GM23338 (cell line): ENCODE measurements at regions not wholly inside any gene's neighbourhood (a gene's known extent, or its start where the extent isn't known, plus 50 kb on each side); places are given as distances from the start of the nearest gene placed in this dataset.

Experiments used
- ATAC-seq: fragments of 200-7000 bp; cut with Tn5 transposase; 3 replicates; pipeline ENCODE4 v1.9.1; 2020
- DNase-seq: peaks from one replicate; pipeline ENCODE4 v3.0.0-alpha.2; 2015; ENCODE audit warnings: low spot score
- H2AFZ ChIP-seq: fragments of 200-600 bp; sonication (generic); 2 replicates; pipeline ENCODE4 v1.8.0; 2016; ENCODE audit warnings: antibody characterized with exemption, mild to moderate bottlenecking, moderate library complexity
- H3F3A ChIP-seq: fragments of 200-600 bp; sonication (generic); replicated peaks from 2 replicates; pipeline ENCODE4 v1.8.0; 2017; ENCODE audit warnings: antibody characterized with exemption, mixed run types, low read depth
- H3K27ac ChIP-seq: fragments of 200-600 bp; sonication (generic); 2 replicates; pipeline ENCODE4 v1.6.1; 2016; ENCODE audit warnings: low read depth
- H3K27me3 ChIP-seq: fragments of 200-600 bp; sonication (generic); 2 replicates; pipeline ENCODE4 v1.8.0; 2016; ENCODE audit warnings: mild to moderate bottlenecking, mixed run types, moderate library complexity; ENCODE audit not compliant: insufficient read depth
- H3K36me3 ChIP-seq: fragments of 200-600 bp; sonication (generic); 2 replicates; pipeline ENCODE4 v1.8.0; 2016; ENCODE audit warnings: mild to moderate bottlenecking; ENCODE audit not compliant: insufficient read depth
- H3K4me1 ChIP-seq: fragments of 200-600 bp; sonication (generic); 2 replicates; pipeline ENCODE4 v1.8.0; 2016; ENCODE audit warnings: mild to moderate bottlenecking, moderate library complexity; ENCODE audit not compliant: insufficient read depth
- H3K4me2 ChIP-seq: fragments of 200-600 bp; sonication (generic); 2 replicates; pipeline ENCODE4 v1.7.1; 2017; ENCODE audit warnings: mixed run types
- H3K4me3 ChIP-seq: fragments of 200-600 bp; sonication (generic); 2 replicates; pipeline ENCODE4 v1.6.1; 2016; ENCODE audit warnings: mixed run types
- H3K79me2 ChIP-seq: fragments of 200-600 bp; sonication (generic); replicated peaks from 2 replicates; pipeline ENCODE4 v1.8.0; 2017; ENCODE audit warnings: mild to moderate bottlenecking; ENCODE audit not compliant: insufficient read depth
- H3K9me2 ChIP-seq: fragments of 200-600 bp; sonication (generic); 2 replicates; pipeline ENCODE4 v1.8.0; 2017; ENCODE audit not compliant: insufficient read depth
- H4K20me1 ChIP-seq: fragments of 200-600 bp; sonication (generic); replicated peaks from 2 replicates; pipeline ENCODE4 v1.8.0; 2017; ENCODE audit warnings: mild to moderate bottlenecking; ENCODE audit not compliant: insufficient read depth
- H3K27ac Mint-ChIP-seq: 2 replicates; pipeline ENCODE4 v1.8.0; 2020; ENCODE audit warnings: inconsistent platforms, mild to moderate bottlenecking, moderate library complexity, mixed read lengths
- H3K27me3 Mint-ChIP-seq: 3 replicates; pipeline ENCODE4 v1.8.0; 2022; ENCODE audit warnings: low read depth, mild to moderate bottlenecking, moderate library complexity, mixed read lengths, inconsistent platforms; ENCODE audit not compliant: insufficient read depth, poor library complexity
- H3K36me3 Mint-ChIP-seq: 3 replicates; pipeline ENCODE4 v1.8.0; 2021; ENCODE audit warnings: low read depth, mild to moderate bottlenecking, inconsistent platforms, moderate library complexity, mixed read lengths
- H3K4me1 Mint-ChIP-seq: 3 replicates; pipeline ENCODE4 v1.8.0; 2020; ENCODE audit warnings: mild to moderate bottlenecking, inconsistent platforms, mixed read lengths
- H3K4me3 Mint-ChIP-seq: 3 replicates; pipeline ENCODE4 v1.8.0; 2021; ENCODE audit warnings: moderate library complexity, mild to moderate bottlenecking, inconsistent platforms, mixed read lengths
- H3K9me3 Mint-ChIP-seq: 3 replicates; pipeline ENCODE4 v1.8.0; 2020; ENCODE audit warnings: moderate library complexity, mild to moderate bottlenecking, inconsistent platforms, mixed read lengths
- CREB1 ChIP-seq: fragments of 250-450 bp; sonication (Bioruptor Pico); IDR thresholded peaks from 2 replicates; pipeline ENCODE4 v1.5.0; 2020; ENCODE audit warnings: low read depth, mild to moderate bottlenecking, moderate library complexity
- CTCF ChIP-seq, 2 experiments: fragments of 200-600 bp in 1 of 2; sonication (generic) in 1 of 2; conservative IDR thresholded peaks; 2 replicates each; pipeline versions ENCODE4 v1.5.1 to v1.6.1; 2016 to 2017; ENCODE audit warnings: antibody characterized with exemption in 2 of 2, low read depth in 2 of 2, mild to moderate bottlenecking in 2 of 2, moderate library complexity in 1 of 2
- ETS1 ChIP-seq: IDR thresholded peaks from 2 replicates; pipeline ENCODE4 v1.6.1; 2016; ENCODE audit warnings: antibody characterized with exemption
- EZH2 ChIP-seq: fragments of 200-600 bp; sonication (generic); IDR thresholded peaks from one replicate; pipeline ENCODE4 v1.8.0; 2017; ENCODE audit warnings: antibody characterized with exemption, mild to moderate bottlenecking, low read depth; ENCODE audit not compliant: unreplicated experiment
- EZH2phosphoT487 ChIP-seq: fragments of 200-600 bp; sonication (generic); IDR thresholded peaks from one replicate; pipeline ENCODE4 v1.8.1; 2018; ENCODE audit warnings: antibody characterized with exemption; ENCODE audit not compliant: unreplicated experiment
- JUNB ChIP-seq: IDR thresholded peaks from one replicate; pipeline ENCODE4 v1.6.1; 2016; ENCODE audit warnings: antibody characterized with exemption; ENCODE audit not compliant: unreplicated experiment
- NANOG ChIP-seq: IDR thresholded peaks from 2 replicates; pipeline ENCODE4 v1.6.1; 2016; ENCODE audit warnings: antibody characterized with exemption, borderline replicate concordance
- POLR2AphosphoS5 ChIP-seq: IDR thresholded peaks from 2 replicates; pipeline ENCODE4 v1.6.1; 2016; ENCODE audit warnings: antibody characterized with exemption, low read depth
- STAT1 ChIP-seq: IDR thresholded peaks from one replicate; pipeline ENCODE4 v1.6.1; 2016; ENCODE audit warnings: antibody characterized with exemption; ENCODE audit not compliant: unreplicated experiment
- ZNF114 ChIP-seq: fragments of 250-450 bp; sonication (Bioruptor Pico); IDR thresholded peaks from 2 replicates; pipeline ENCODE4 v1.5.0; 2020; ENCODE audit warnings: mild to moderate bottlenecking, moderate library complexity
- ZNF331 ChIP-seq: fragments of 250-450 bp; sonication (Bioruptor Pico); IDR thresholded peaks from 2 replicates; pipeline ENCODE4 v1.5.0; 2020; ENCODE audit warnings: low read depth, mild to moderate bottlenecking, moderate library complexity
- TF ChIP-seq, protein P1 (sequence below): fragments of 250-450 bp; sonication (Bioruptor Pico); IDR thresholded peaks from 2 replicates; pipeline ENCODE4 v1.5.0; 2020; ENCODE audit warnings: mild to moderate bottlenecking, moderate library complexity
- TF ChIP-seq, protein P2 (sequence below): IDR thresholded peaks from one replicate; pipeline ENCODE4 v1.6.1; 2018; ENCODE audit warnings: antibody characterized with exemption; ENCODE audit not compliant: unreplicated experiment

DNA sequence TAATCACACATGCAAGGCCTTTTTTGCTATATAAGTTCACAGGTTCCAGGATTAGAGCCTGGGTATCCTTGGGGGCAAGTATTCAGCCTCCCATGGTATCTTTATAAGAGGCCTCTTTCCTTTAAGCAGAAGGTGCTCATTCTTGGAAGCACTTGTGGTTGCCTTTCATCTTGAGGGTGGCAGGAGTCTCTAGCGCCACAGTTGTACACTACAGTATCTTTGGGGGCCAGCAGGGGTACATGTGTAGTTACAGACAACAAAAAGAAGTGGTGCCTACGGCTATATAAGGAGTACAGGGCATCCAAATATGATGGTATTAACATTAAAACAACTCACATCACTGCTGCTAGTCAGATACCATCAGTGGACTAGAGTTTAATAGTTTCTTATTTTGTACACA, 62.1 kb downstream of the CCR1 start:
- no peaks in the 10 kb centered on the region for H3K27me3 Mint-ChIP-seq
- DNase-seq: no peak

More for the DNA sequence above, 62.1 kb downstream of the CCR1 start:
- Mint-ChIP-seq H3K4me1 (no peaks in the 10 kb centered on the region), H3K9me3 (no peaks in the 10 kb centered on the region), H3K36me3 (no peaks in the 10 kb centered on the region), H3K4me3 (no peak overlapping the region), H3K27ac (no peak overlapping the region)
- Histone ChIP-seq H3F3A (no peaks in the 10 kb centered on the region), H3K79me2 (no peaks in the 10 kb centered on the region), H3K4me1 (no peaks in the 10 kb centered on the region), H2AFZ (no peak overlapping the region), H4K20me1 (no peaks in the 10 kb centered on the region), H3K4me2 (no peak overlapping the region), H3K36me3 (no peaks in the 10 kb centered on the region), H3K4me3 (no peak overlapping the region), H3K27ac (no peak overlapping the region), H3K9me2 (peaks cover 4% of the 10 kb centered on the region; the same call in 1 of the 2 replicates), H3K27me3 (no peaks in the 10 kb centered on the region)
- ATAC-seq: no peak
- TF ChIP-seq CREB1 (CRISPR knock-in tag) (no peak), ZNF331 (no peak), CTCF (conservative IDR thresholded peaks at IDR 0.05; ENCODE audit: low read depth in 2 of 2) (no peak), ETS1 (no peak), EZH2phosphoT487 (no peak), EZH2 (no peak), POLR2AphosphoS5 (no peak), JUNB (no peak), STAT1 (no peak), ZNF114 (CRISPR knock-in tag) (no peak), NANOG (no peak)
- TF ChIP-seq, protein P1, sequence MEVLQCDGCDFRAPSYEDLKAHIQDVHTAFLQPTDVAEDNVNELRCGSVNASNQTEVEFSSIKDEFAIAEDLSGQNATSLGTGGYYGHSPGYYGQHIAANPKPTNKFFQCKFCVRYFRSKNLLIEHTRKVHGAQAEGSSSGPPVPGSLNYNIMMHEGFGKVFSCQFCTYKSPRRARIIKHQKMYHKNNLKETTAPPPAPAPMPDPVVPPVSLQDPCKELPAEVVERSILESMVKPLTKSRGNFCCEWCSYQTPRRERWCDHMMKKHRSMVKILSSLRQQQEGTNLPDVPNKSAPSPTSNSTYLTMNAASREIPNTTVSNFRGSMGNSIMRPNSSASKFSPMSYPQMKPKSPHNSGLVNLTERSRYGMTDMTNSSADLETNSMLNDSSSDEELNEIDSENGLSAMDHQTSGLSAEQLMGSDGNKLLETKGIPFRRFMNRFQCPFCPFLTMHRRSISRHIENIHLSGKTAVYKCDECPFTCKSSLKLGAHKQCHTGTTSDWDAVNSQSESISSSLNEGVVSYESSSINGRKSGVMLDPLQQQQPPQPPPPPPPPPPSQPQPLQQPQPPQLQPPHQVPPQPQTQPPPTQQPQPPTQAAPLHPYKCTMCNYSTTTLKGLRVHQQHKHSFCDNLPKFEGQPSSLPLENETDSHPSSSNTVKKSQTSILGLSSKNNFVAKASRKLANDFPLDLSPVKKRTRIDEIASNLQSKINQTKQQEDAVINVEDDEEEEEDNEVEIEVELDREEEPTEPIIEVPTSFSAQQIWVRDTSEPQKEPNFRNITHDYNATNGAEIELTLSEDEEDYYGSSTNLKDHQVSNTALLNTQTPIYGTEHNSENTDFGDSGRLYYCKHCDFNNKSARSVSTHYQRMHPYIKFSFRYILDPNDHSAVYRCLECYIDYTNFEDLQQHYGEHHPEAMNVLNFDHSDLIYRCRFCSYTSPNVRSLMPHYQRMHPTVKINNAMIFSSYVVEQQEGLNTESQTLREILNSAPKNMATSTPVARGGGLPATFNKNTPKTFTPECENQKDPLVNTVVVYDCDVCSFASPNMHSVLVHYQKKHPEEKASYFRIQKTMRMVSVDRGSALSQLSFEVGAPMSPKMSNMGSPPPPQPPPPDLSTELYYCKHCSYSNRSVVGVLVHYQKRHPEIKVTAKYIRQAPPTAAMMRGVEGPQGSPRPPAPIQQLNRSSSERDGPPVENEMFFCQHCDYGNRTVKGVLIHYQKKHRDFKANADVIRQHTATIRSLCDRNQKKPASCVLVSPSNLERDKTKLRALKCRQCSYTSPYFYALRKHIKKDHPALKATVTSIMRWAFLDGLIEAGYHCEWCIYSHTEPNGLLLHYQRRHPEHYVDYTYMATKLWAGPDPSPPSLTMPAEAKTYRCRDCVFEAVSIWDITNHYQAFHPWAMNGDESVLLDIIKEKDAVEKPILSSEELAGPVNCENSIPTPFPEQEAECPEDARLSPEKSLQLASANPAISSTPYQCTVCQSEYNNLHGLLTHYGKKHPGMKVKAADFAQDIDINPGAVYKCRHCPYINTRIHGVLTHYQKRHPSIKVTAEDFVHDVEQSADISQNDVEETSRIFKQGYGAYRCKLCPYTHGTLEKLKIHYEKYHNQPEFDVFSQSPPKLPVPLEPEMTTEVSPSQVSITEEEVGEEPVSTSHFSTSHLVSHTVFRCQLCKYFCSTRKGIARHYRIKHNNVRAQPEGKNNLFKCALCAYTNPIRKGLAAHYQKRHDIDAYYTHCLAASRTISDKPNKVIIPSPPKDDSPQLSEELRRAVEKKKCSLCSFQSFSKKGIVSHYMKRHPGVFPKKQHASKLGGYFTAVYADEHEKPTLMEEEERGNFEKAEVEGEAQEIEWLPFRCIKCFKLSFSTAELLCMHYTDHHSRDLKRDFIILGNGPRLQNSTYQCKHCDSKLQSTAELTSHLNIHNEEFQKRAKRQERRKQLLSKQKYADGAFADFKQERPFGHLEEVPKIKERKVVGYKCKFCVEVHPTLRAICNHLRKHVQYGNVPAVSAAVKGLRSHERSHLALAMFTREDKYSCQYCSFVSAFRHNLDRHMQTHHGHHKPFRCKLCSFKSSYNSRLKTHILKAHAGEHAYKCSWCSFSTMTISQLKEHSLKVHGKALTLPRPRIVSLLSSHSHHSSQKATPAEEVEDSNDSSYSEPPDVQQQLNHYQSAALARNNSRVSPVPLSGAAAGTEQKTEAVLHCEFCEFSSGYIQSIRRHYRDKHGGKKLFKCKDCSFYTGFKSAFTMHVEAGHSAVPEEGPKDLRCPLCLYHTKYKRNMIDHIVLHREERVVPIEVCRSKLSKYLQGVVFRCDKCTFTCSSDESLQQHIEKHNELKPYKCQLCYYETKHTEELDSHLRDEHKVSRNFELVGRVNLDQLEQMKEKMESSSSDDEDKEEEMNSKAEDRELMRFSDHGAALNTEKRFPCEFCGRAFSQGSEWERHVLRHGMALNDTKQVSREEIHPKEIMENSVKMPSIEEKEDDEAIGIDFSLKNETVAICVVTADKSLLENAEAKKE: no peak
- TF ChIP-seq, protein P2, sequence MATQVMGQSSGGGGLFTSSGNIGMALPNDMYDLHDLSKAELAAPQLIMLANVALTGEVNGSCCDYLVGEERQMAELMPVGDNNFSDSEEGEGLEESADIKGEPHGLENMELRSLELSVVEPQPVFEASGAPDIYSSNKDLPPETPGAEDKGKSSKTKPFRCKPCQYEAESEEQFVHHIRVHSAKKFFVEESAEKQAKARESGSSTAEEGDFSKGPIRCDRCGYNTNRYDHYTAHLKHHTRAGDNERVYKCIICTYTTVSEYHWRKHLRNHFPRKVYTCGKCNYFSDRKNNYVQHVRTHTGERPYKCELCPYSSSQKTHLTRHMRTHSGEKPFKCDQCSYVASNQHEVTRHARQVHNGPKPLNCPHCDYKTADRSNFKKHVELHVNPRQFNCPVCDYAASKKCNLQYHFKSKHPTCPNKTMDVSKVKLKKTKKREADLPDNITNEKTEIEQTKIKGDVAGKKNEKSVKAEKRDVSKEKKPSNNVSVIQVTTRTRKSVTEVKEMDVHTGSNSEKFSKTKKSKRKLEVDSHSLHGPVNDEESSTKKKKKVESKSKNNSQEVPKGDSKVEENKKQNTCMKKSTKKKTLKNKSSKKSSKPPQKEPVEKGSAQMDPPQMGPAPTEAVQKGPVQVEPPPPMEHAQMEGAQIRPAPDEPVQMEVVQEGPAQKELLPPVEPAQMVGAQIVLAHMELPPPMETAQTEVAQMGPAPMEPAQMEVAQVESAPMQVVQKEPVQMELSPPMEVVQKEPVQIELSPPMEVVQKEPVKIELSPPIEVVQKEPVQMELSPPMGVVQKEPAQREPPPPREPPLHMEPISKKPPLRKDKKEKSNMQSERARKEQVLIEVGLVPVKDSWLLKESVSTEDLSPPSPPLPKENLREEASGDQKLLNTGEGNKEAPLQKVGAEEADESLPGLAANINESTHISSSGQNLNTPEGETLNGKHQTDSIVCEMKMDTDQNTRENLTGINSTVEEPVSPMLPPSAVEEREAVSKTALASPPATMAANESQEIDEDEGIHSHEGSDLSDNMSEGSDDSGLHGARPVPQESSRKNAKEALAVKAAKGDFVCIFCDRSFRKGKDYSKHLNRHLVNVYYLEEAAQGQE: no peak
